GM12873 (cell line): ENCODE measurements at regions not wholly inside any gene's neighbourhood (a gene's known extent, or its start where the extent isn't known, plus 50 kb on each side); places are given as distances from the start of the nearest gene placed in this dataset.

Experiments
- CTCF ChIP-seq: IDR thresholded peaks from 2 replicates; pipeline ENCODE4 v1.5.1; 2012; ENCODE audit warnings: low read depth, mild to moderate bottlenecking, moderate library complexity, low read length, control low read depth; ENCODE audit not compliant: insufficient read depth; ENCODE audit errors: missing control alignments

GRCh38 chr1:74869702-74870101, 136.8 kb downstream of the TYW3 start:
- TF ChIP-seq CTCF = no peak

GRCh38 chr1:74895411-74895810, 162.5 kb downstream of the TYW3 start:
- no peak for TF ChIP-seq CTCF

GRCh38 chr1:74908131-74908530, 175.2 kb downstream of the TYW3 start:
- TF ChIP-seq CTCF = no peak

GRCh38 chr1:74908797-74909196, 175.8 kb downstream of the TYW3 start:
- no peak for TF ChIP-seq CTCF

GRCh38 chr1:74913978-74914377, 181.0 kb downstream of the TYW3 start:
- no peak for TF ChIP-seq CTCF

GRCh38 chr1:74933500-74933899, 200.5 kb downstream of the TYW3 start:
- TF ChIP-seq CTCF = no peak

GRCh38 chr1:74935446-74935845, 198.7 kb upstream of the LHX8 start:
- TF ChIP-seq CTCF = no peak
